ENCODE measurements at regions not wholly inside any gene's neighbourhood (a gene's known extent, or its start where the extent isn't known, plus 50 kb on each side); places are given as distances from the start of the nearest gene placed in this dataset.

DNA sequence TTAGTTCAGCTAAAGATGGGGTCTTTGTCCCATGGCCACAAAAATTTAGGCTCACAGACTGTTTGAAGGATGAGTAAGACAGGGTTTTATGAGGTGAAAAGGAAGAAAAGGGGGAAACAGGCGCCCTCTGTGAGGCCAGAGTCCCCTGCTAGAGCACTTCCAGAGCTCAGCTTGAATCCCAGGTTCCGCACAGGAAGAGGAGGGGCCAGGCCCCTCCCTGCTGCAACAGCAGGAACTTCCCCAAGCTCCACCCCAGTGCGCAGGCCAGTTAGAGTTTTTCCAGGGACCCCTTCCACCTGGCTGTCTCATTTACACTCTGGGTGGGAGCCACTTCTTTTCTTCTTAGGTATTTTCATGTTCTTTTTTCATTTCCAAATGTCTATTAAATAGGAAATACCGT lies 480.8 kb downstream of the PSAT1 start:
- TF ChIP-seq EZH2phosphoT487 (IDR thresholded peaks at IDR 0.05; ENCODE audit: insufficient read depth, low read depth) (no peak), EZH2 (IDR thresholded peaks at IDR 0.05; ENCODE audit: insufficient read depth, poor library complexity, severe bottlenecking) (no peak)

Data from GM23248 (cell line).